Keratinocyte (primary cell): ENCODE measurements at regions not wholly inside any gene's neighbourhood (a gene's known extent, or its start where the extent isn't known, plus 50 kb on each side); places are given as distances from the start of the nearest gene placed in this dataset.

Source experiments
- DNase-seq: peaks from one replicate; pipeline ENCODE4 v3.0.0-alpha.2; 2011; ENCODE audit warnings: low read depth, missing footprints, low spot score
- FAIRE-seq: peaks from 2 replicates; lab custom pipeline; 2011; peaks lifted over from hg19 to GRCh38; lab: Jason Lieb, UNC
- H2AFZ ChIP-seq: 2 replicates; pipeline ENCODE4 v1.6.0; 2012; ENCODE audit warnings: low read length, control low read depth, inconsistent platforms; ENCODE audit not compliant: control insufficient read depth
- H3K27ac ChIP-seq: 2 replicates; pipeline ENCODE4 v1.5.1; 2011; ENCODE audit warnings: low read length; ENCODE audit not compliant: control insufficient read depth, insufficient read depth
- H3K27me3 ChIP-seq: 3 replicates; pipeline ENCODE4 v1.6.0; 2011; ENCODE audit warnings: low read length; ENCODE audit not compliant: control insufficient read depth, insufficient read depth; ENCODE audit errors: extremely low read depth
- H3K36me3 ChIP-seq, 2 experiments: 2 replicates in 1 of 2; 3 replicates in 1 of 2; pipeline ENCODE4 v1.5.1; 2011; ENCODE audit warnings: low read length in 2 of 2, mild to moderate bottlenecking in 1 of 2; ENCODE audit not compliant: control insufficient read depth in 2 of 2, insufficient read depth in 2 of 2; ENCODE audit errors: extremely low read depth in 1 of 2
- H3K4me1 ChIP-seq: 3 replicates; pipeline ENCODE4 v1.5.1; 2011; ENCODE audit warnings: low read length; ENCODE audit not compliant: control insufficient read depth, insufficient read depth; ENCODE audit errors: extremely low read depth
- H3K4me2 ChIP-seq: 3 replicates; pipeline ENCODE4 v1.6.0; 2011; ENCODE audit warnings: low read depth, low read length; ENCODE audit not compliant: control insufficient read depth, insufficient read depth; ENCODE audit errors: extremely low read depth
- H3K4me3 ChIP-seq, 3 experiments: fragments of 200-600 bp in 1 of 3; sonication (generic) in 1 of 3; 2 replicates in 2 of 3; 3 replicates in 1 of 3; pipeline ENCODE4 v1.5.1; 2011 to 2016; ENCODE audit warnings: low read length in 3 of 3, mild to moderate bottlenecking in 3 of 3, control low read depth in 2 of 3, inconsistent platforms in 1 of 3, low read depth in 1 of 3, mixed read lengths in 1 of 3, mixed run types in 1 of 3, moderate library complexity in 1 of 3; ENCODE audit not compliant: control insufficient read depth in 2 of 3, insufficient read depth in 2 of 3; ENCODE audit errors: extremely low read depth in 1 of 3
- H3K79me2 ChIP-seq: 2 replicates; pipeline ENCODE4 v1.6.0; 2012; ENCODE audit warnings: low read length; ENCODE audit not compliant: control insufficient read depth, insufficient read depth
- H3K9ac ChIP-seq: 3 replicates; pipeline ENCODE4 v1.6.0; 2011; ENCODE audit warnings: low read length; ENCODE audit not compliant: control insufficient read depth, insufficient read depth; ENCODE audit errors: extremely low read depth
- H3K9me1 ChIP-seq: 3 replicates; pipeline ENCODE4 v1.6.0; 2011; ENCODE audit warnings: low read length; ENCODE audit not compliant: control insufficient read depth, insufficient read depth; ENCODE audit errors: extremely low read depth
- H3K9me3 ChIP-seq: 2 replicates; pipeline ENCODE4 v1.5.1; 2012; ENCODE audit warnings: low read depth, low read length; ENCODE audit not compliant: control insufficient read depth
- H4K20me1 ChIP-seq: 3 replicates; pipeline ENCODE4 v1.6.0; 2011; ENCODE audit warnings: low read length; ENCODE audit not compliant: control insufficient read depth, insufficient read depth; ENCODE audit errors: extremely low read depth
- EZH2 ChIP-seq: IDR thresholded peaks from one replicate; pipeline ENCODE4 v1.6.1; 2012; ENCODE audit warnings: inconsistent platforms, mild to moderate bottlenecking, low read length, moderate library complexity
- dilution Hi-C: fragments of 300-500 bp; cut with MboI; formaldehyde crosslinking; loops from one replicate; pipeline ENCODE4 v1.7.0; 2020; ENCODE audit warnings: low sequenced_read_pairs; ENCODE audit not compliant: extremely low pct_ligation_motif_present
- TF ChIP-seq, protein P1 (sequence below), 3 experiments: IDR thresholded peaks in 1 of 3; conservative IDR thresholded peaks in 1 of 3; optimal IDR thresholded peaks in 1 of 3; 2 replicates in 2 of 3; 3 replicates in 1 of 3; pipeline versions ENCODE3 to v1.5.1; 2011; ENCODE audit warnings: low read length in 3 of 3, mild to moderate bottlenecking in 3 of 3, moderate library complexity in 2 of 3, control low read depth in 1 of 3, inconsistent platforms in 1 of 3; ENCODE audit not compliant: insufficient read depth in 2 of 3; ENCODE audit errors: extremely low read depth in 1 of 3

- H4K20me1 ChIP-seq: no peaks in the 10 kb centered on the region
- H3K79me2 ChIP-seq: no peaks in the 10 kb centered on the region
- no peak overlapping the region for H3K9ac ChIP-seq
- DNase-seq (no peak), FAIRE-seq (no peak)
- H3K36me3 ChIP-seq: no peaks in the 10 kb centered on the region
- TF ChIP-seq EZH2: no peak
- TF ChIP-seq, protein P1, sequence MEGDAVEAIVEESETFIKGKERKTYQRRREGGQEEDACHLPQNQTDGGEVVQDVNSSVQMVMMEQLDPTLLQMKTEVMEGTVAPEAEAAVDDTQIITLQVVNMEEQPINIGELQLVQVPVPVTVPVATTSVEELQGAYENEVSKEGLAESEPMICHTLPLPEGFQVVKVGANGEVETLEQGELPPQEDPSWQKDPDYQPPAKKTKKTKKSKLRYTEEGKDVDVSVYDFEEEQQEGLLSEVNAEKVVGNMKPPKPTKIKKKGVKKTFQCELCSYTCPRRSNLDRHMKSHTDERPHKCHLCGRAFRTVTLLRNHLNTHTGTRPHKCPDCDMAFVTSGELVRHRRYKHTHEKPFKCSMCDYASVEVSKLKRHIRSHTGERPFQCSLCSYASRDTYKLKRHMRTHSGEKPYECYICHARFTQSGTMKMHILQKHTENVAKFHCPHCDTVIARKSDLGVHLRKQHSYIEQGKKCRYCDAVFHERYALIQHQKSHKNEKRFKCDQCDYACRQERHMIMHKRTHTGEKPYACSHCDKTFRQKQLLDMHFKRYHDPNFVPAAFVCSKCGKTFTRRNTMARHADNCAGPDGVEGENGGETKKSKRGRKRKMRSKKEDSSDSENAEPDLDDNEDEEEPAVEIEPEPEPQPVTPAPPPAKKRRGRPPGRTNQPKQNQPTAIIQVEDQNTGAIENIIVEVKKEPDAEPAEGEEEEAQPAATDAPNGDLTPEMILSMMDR (optimal IDR thresholded peaks at IDR 0.05 in 1 of 3, IDR thresholded peaks at IDR 0.05 in 1 of 3, conservative IDR thresholded peaks at IDR 0.05 in 1 of 3; ENCODE audit: extremely low read depth in 1 of 3, insufficient read depth in 2 of 3, low read length in 3 of 3): no peak
- H3K27ac ChIP-seq: no peak overlapping the region
- H3K27me3 ChIP-seq: no peaks in the 10 kb centered on the region
- H3K4me2 ChIP-seq: no peak overlapping the region
- no peaks in the 10 kb centered on the region for H3K9me1 ChIP-seq
- H3K4me1 ChIP-seq: peaks cover 7% of the 10 kb centered on the region
- H2AFZ ChIP-seq: no peak overlapping the region
- no peaks in the 10 kb centered on the region for H3K9me3 ChIP-seq
- dilution Hi-C loops: no loop called here
- H3K4me3 ChIP-seq: no peak overlapping the region
Observed at GRCh38 chr6:137793805-137794515, 73.1 kb upstream of the TNFAIP3 start.

DNA sequence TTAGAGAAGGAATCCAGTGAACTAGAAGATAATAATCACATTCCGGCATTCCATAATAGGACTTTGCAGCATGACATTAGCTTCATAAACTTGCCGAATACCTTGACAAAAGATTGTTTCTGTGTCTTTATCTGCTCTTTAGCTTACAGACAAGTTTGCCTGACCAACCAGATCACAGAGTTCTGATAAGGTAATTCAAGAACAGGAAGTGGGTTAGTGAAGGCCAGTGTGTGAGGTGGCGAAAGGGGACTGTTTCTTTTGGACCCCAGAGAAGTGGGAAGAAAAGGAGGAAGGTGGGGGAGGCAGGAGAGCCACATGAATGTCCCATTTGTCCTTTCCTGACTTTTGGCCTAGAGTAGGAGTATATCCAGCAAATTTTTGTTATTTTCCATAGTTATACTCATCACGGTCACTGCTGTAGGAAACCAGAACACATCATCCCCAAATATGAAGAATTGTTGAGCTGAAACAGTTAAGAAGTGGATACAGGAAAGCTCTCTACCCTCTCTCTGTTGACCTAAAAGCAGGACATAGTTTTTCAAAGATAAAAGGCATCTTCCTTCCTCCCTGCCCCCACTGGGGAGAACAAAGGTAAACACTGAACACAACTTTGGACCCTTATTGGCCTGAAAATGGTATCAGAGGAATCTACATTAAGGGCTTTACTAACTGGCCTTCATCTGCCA, 72.4 kb upstream of the TNFAIP3 start:
- TF ChIP-seq EZH2: no peak
- TF ChIP-seq, protein P1 (optimal IDR thresholded peaks at IDR 0.05 in 1 of 3, IDR thresholded peaks at IDR 0.05 in 1 of 3, conservative IDR thresholded peaks at IDR 0.05 in 1 of 3; ENCODE audit: extremely low read depth in 1 of 3, insufficient read depth in 2 of 3, low read length in 3 of 3): no peak
- dilution Hi-C loops: no loop called here

More for the DNA sequence above, 72.4 kb upstream of the TNFAIP3 start:
- Histone ChIP-seq H3K4me3 (no peak overlapping the region), H3K9me1 (no peaks in the 10 kb centered on the region), H3K9me3 (no peaks in the 10 kb centered on the region), H3K9ac (no peak overlapping the region), H3K4me2 (no peak overlapping the region), H3K27ac (no peak overlapping the region), H3K79me2 (no peaks in the 10 kb centered on the region), H4K20me1 (no peaks in the 10 kb centered on the region), H3K4me1 (peaks cover 7% of the 10 kb centered on the region), H3K36me3 (no peaks in the 10 kb centered on the region), H3K27me3 (no peaks in the 10 kb centered on the region), H2AFZ (no peak overlapping the region)
- FAIRE-seq: no peak
- DNase-seq: no peak
